ENCODE measurements at regions not wholly inside any gene's neighbourhood (a gene's known extent, or its start where the extent isn't known, plus 50 kb on each side); places are given as distances from the start of the nearest gene placed in this dataset.

DNA sequence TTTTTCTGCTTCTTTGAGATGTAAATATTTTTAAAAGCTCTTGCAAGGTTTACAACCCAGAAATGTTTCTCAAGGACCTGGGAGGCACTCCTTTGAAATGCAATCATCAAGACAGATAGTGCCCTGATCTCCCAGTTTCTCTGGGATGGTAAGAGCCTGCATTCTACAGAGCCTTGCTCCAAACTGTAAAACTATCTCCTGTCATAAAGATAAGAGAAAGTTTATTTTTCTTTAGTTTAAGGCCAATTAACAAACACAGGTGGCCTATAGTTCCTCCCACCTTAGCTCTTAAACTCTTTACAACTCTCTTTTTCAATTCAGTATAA, 1231.1 kb upstream of the NUDT12 start (continued):
- TF ChIP-seq EZH2phosphoT487 (IDR thresholded peaks at IDR 0.05; ENCODE audit: borderline replicate concordance) = no peak
- TF ChIP-seq, protein P1, sequence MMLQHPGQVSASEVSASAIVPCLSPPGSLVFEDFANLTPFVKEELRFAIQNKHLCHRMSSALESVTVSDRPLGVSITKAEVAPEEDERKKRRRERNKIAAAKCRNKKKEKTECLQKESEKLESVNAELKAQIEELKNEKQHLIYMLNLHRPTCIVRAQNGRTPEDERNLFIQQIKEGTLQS (IDR thresholded peaks at IDR 0.05) = no peak
- no peak for TF ChIP-seq FOSL1 (IDR thresholded peaks at IDR 0.05; ENCODE audit: low read depth)
- TF ChIP-seq, protein P2, sequence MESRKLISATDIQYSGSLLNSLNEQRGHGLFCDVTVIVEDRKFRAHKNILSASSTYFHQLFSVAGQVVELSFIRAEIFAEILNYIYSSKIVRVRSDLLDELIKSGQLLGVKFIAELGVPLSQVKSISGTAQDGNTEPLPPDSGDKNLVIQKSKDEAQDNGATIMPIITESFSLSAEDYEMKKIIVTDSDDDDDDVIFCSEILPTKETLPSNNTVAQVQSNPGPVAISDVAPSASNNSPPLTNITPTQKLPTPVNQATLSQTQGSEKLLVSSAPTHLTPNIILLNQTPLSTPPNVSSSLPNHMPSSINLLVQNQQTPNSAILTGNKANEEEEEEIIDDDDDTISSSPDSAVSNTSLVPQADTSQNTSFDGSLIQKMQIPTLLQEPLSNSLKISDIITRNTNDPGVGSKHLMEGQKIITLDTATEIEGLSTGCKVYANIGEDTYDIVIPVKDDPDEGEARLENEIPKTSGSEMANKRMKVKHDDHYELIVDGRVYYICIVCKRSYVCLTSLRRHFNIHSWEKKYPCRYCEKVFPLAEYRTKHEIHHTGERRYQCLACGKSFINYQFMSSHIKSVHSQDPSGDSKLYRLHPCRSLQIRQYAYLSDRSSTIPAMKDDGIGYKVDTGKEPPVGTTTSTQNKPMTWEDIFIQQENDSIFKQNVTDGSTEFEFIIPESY (IDR thresholded peaks at IDR 0.05; ENCODE audit: extremely low read depth, insufficient replicate concordance, low read length) = no peak
- no peak for TF ChIP-seq JUND (IDR thresholded peaks at IDR 0.05)
- no peak for TF ChIP-seq POLR2AphosphoS5 (IDR thresholded peaks at IDR 0.05; ENCODE audit: low read depth, low read length)
- TF ChIP-seq RAD21 (IDR thresholded peaks at IDR 0.05; ENCODE audit: low read depth) = no peak
- no peak for TF ChIP-seq ZFX (IDR thresholded peaks at IDR 0.05)

DNA sequence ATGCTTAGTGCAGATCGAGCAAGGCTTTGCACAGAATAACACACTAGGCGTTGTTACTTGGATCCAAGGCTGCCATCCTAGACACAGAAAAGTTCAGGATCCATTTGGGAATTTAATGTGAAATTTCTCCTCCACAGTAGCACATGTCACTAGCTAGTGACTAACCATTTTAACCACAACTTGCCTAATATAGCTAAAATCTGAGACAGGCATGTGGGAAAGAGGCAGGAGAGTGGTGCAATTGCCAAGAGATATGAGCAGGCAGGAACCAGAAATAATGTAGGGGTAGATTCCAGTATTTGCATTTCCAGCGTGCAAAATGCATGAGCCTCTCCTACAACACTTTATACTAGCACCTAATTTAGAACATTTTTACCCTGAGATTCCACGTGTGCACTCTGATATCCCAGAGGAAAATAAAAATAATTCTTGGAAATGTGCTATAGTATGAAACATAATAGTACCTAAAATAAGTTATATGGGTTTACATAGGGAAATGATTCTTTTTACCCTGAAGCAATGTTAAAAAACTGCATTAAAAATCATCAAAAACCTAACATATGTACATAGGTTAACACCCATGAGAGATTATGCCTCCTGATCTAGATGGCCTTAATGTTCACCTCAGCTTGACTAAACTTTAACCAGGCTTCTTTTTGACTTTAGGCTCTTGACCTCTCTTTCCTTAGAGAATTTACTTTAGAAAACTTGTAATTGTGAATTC, 1230.6 kb upstream of the NUDT12 start:
- Histone ChIP-seq H3K27me3 (ENCODE audit: insufficient read depth, low read length) (no peaks in the 10 kb centered on the region), H3K4me2 (ENCODE audit: low read length) (no peak overlapping the region), H3K4me1 (ENCODE audit: control insufficient read depth in 1 of 2, insufficient read depth in 2 of 2, low read length in 2 of 2) (no peaks in the 10 kb centered on the region), H3K36me3 (ENCODE audit: control insufficient read depth in 1 of 2, insufficient read depth in 2 of 2, low read length in 2 of 2) (no peaks in the 10 kb centered on the region), H3K4me3 (replicated peaks in 1 of 2; ENCODE audit: low read depth in 1 of 2, low read length in 2 of 2) (no peak overlapping the region), H3K9me2 (ENCODE audit: insufficient read depth) (no peaks in the 10 kb centered on the region), H2AFZ (ENCODE audit: low read depth, low read length, poor library complexity, severe bottlenecking) (peak overlapping the region; percentile 51), H4K20me1 (ENCODE audit: insufficient read depth) (no peaks in the 10 kb centered on the region), H3K79me2 (ENCODE audit: insufficient read depth, low read length) (no peaks in the 10 kb centered on the region), H3K27ac (ENCODE audit: low read depth, low read length) (no peak overlapping the region), H3K9me3 (ENCODE audit: control insufficient read depth in 1 of 2, insufficient read depth in 1 of 2, low read depth in 1 of 2, low read length in 2 of 2) (no peaks in the 10 kb centered on the region), H3K9ac (ENCODE audit: low read length) (no peak overlapping the region)
- ChIA-PET POLR2A (no interaction called here), CTCF (no interaction called here), RAD21 (ENCODE audit: low non-redundant PET in 1 of 2, low total read pairs in 2 of 2, uncharacterized antibody in 2 of 2, unreplicated experiment in 2 of 2) (no interaction called here)
- intact Hi-C loops (cut with micrococcal nuclease) = no loop called here
- DNase-seq (ENCODE audit: low read depth, low spot score) = no peak
- ATAC-seq = no peak
- TF ChIP-seq, protein P2 (IDR thresholded peaks at IDR 0.05; ENCODE audit: extremely low read depth, insufficient replicate concordance, low read length) = no peak
- no TSS peak for BruUV-seq (replicated peaks)

All from HCT116 (cell line).